ENCODE measurements at regions not wholly inside any gene's neighbourhood (a gene's known extent, or its start where the extent isn't known, plus 50 kb on each side); places are given as distances from the start of the nearest gene placed in this dataset.
"Not testable (repeated sequence)": the region's sequence is repeated elsewhere in the genome, so short reads cannot be mapped to it uniquely, and the experiment has no call there.

DNA sequence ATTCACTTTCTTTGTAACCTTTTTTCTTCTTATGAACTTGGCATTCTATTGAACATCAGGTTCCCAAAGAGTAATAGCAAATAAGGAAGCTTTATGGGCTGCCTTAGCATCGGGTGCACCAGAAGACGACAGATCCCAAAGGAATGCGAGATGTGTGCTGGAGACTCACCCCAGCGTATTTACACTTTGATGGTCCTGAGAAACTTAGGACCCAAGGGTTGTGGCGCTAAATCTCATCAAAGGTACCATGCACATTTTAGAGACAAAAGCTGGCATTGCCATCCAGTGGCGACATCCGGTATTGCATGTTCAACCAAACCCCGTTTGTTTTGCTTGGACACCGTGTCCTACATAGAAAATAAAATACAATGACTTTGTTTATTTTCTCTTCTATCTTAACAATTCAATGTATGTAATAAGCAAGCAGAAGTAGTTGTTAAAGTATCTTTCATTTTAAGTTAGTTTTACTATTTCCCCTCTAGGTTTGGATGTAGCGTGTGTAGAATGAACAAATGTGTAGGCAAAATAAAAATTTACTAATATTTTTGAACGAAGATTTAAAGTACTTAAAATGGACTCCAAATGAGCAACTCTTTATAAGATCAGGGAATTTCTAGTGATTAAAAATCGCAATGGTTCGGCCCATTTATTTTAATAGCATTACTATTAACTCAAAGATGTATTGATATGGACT lies 1154.8 kb downstream of the GATA3 start:
- peak; percentile 20 for DNase-seq (ENCODE audit: low spot score)

DNA sequence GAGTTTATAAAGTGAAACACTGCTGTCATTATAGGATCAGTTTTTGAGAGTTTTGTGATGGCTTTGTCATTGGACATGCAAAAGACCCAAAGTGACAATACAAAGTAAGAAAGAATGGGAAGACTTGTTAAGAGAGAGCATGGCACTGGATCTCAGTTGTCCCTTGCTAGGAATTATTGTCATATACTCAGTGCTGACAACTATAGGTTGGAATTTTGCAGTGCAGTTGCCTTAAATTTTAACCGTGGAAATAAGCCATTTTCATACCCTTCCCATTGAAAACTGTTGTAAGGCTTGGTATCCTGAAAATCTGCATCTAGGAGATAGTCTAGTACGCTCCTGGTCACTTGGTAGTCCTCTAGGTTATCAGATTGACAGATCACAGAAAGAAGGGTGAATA lies 1156.7 kb downstream of the GATA3 start:
- no peak for DNase-seq (ENCODE audit: low spot score)

DNA sequence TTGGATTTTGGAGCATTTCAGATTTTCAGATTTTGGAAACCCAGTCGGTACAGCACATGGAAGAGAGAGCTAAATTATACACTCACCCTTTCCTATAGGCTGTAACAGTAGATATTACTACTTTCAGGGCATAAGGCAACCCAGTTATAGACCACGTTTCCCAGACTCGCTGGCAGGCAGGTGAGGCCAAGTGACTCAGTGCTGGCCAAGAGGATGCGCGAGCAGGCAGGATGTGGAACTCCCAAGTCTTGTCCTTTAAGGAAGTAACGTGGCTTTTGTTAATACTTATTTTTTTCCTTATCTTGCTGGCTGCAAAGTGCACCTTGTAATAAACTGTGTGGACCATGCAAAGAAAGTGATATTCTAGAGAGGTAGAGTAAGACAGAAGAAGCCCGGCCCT lies 1160.1 kb downstream of the GATA3 start:
- DNase-seq (ENCODE audit: low spot score), result no peak

DNA sequence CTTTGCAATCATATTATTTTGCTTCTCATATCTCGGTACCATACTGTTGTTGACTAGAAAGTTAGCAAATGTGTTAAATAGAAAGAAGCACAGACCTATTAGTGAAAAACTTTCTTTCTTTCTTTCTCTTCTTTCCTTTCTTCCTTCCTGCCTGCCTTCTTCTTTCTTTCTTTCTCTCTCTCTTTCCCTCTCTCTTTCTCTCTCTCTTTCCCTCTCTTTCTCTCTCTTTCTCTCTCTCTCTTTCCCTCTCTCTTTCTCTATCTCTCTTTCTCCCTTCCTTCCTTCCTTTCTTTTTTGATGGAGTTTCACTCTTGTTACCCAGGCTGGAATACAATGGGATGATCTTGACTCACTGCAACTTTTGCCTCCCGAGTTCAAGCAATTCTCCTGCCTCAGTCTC lies 1160.6 kb downstream of the GATA3 start:
- DNase-seq (ENCODE audit: low spot score), result no peak

DNA sequence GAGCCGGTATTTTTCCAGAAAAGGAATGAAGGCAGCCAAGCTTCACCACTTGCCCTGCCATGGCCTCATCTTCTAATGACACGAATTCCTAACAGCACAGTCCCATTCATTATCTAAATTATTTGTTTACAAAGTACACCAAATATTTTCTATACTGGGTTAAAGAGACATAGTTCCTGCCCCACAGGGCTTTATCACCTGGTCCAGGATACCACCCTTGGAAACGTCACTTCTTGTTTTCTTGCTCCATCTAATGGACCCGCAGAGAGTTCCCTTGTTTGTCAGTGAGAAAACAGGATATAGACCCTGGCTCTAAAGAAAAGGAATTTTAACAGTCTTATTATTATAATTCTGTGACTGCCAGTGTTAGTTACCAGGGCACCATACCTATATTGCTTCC lies 1165.4 kb downstream of the GATA3 start:
- no peak for DNase-seq (ENCODE audit: low spot score)

DNA sequence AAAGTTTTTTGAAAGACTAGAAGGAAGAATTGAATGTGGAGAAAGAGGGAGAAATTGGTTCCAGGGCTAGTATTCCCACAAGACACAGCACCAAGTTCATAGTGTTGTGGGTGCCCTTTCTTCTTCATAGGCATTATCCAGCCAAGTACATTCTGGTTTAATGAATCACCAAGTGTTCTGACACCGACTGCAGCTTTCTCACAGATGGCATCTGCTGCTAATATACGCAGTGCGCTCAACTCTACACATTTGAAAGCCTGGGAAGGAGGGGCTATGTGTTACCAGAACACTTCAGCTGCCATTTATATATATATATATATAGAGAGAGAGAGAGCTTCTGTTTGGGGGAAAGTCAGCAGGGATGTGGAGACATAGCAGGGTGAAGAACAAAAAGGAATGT lies 1168.4 kb downstream of the GATA3 start:
- no peak for DNase-seq (ENCODE audit: low spot score)

DNA sequence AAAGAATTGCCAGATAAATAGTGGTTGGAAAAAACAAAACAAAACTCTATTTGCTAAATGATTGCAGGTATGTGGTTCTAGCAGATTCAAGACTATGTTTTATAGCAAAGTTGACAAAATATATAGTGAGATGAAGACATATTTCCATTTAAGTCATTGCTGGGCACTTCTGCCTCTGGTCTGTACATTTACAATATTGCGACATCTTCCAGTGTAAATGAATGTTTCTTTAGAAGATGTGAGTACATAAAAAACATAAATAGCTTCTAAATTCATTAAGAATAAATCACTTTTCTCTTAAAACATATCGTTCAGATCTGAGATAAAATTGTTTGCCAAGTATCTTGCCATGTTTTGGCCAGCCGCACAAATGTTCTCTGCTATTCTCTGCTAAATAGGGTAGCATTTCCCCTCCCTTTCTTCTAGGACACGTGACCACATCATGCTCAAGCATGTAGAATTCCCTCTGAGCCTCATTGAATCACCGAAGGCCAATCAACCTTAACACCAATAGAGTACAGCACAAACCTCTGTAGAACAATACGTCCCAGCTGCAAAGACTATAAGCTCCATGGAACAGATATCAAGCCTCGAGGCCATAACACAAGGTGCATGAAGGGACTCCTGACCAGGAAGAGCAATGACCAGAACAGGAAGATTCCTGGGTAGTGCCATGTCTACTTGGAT lies 1173.3 kb downstream of the GATA3 start:
- no peak for DNase-seq (ENCODE audit: low spot score)

DNA sequence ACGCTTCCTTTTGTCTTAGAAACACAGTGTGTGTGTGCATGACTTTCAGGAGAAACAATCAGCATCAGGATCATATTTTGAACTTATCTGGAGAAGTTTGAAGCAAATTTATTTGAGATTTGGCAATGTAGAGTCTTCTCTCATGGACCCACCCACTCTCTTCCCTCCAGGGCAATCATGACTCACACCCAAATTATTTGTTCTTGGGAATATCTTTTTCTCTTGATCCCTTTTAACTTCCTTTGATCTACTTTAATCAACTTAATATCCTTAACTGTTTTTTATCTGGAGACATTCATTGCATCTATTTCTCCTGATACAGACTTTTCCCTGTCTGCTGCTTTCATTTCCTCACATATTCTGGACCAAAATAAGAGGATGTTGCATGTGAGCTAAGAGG lies 1174.3 kb downstream of the GATA3 start:
- DNase-seq (ENCODE audit: low spot score), result no peak

DNA sequence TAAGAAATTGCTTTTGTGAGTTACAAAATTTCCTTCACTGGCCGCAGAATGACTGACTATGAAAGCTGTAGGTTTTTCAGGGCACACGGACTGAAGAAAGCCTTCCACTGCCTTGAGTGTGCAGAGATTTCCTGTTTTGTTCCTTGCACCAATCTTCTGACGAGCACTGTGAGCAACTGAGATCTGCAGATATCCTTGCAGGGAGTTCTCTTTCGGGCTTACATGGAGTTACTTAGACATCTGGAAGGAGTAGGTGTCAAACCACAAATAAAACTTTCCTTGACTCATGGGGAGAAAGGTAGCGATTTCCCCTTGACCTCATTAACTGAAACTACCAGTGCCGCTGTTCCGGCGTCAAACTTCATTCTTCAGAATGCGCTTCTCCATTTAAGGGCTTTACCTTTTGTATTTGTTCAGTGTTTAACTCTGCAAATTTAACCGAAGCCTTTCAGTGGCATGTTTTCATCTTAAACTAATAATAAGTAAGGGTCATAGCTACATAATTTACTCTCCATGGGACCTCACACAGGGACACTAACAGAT lies 1175.3 kb downstream of the GATA3 start:
- no peak for DNase-seq (ENCODE audit: low spot score)

DNA sequence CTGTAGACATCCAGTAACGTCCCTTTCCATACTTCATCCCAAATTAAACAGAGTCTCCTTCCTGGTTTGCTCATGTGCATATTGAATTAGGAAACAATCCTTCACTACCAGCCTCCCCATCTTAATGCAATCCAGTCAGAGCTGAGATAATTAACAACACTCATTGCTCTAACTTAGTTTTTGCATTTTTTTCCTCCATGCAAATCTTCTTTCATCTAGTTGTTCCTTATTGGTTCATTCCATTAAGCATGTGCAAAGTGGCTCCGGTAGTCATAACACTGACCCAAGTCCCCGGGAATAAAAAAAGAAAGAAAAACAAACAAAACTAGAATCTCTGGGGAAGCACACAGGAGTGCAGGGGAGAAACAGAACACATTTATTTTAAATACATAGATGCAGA lies 1176.1 kb downstream of the GATA3 start:
- DNase-seq (ENCODE audit: low spot score), result no peak

DNA sequence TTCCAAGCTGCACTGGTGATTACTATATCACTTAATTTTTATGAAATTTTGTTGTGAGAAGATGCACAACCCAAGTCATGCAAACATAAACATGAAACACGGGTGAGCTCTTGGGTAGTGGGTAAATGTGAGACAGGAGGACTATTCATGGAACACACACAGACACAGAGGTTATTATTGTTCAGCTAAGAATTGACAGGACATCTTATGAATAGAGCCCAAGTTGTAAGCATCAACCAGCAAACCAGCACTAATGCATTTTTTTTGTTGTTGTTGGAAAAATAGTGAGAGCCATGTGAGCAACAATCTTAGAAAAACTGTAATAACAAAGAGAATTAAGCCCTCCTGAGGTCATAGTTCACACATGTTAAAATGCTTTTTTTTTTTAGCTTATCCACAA lies 1179.7 kb downstream of the GATA3 start:
- DNase-seq (ENCODE audit: low spot score), result no peak

DNA sequence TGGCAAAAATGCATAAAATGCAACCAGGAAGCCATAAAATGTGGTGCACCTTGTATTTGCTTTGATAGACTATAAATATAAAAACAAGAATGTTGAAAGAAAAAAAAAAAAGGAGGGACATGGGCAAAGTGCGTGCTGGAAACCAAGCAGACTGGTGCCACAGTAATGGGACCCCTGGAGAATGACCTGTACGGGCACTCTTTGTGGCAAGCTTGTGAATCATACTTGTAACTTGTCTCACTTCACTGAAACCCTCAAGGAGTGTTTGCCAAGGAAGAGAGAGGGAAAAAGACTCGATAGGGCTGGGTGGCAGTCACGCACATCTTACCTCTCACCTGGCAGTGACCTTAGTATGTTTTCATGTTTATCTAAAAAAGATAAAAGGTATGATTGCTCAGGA lies 1183.6 kb downstream of the GATA3 start:
- DNase-seq (ENCODE audit: low spot score), result no peak

DNA sequence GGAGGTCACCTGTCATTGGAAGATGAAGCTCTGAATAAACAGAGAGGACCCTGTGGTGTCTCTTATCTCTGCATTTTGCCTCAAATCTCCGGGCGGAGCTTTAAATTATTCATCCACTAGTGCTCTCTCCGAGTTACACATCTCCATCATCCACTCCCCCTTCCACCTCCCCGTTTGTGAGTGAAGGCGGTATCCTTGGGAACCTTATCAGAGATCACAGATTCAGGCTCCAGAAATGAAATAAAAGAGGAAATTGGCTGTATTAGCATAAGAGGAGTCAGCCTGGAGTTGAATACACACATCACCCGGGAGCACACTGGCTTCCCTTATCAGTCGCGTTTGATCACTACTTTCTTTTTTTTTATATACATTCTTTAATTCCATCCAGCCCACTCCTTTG lies 1184.8 kb downstream of the GATA3 start:
- DNase-seq (ENCODE audit: low spot score), result no peak

DNA sequence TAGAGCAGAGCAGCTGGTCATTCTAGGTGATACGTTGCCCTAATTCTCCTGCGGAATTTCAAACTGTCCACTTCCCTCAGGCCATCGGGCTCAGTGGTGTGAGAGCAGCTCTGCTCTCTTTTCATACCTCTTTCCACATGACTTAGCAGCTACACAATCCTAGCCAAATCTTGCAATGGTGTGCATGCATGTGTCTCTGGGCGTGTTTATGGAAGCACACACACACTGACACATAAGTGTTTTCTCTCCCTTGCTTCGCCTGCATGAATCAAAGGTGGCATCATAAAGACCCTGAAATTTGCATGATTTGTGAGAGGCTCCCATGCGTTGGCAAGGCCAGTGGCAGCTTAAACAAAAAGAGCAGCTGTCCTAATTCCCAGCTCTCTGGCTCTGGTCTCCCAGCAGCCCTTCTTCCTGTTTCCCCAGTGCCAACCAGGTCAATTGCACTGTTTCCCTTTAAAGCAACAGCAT lies 1189.5 kb downstream of the GATA3 start:
- DNase-seq (ENCODE audit: low spot score), result no peak

DNA sequence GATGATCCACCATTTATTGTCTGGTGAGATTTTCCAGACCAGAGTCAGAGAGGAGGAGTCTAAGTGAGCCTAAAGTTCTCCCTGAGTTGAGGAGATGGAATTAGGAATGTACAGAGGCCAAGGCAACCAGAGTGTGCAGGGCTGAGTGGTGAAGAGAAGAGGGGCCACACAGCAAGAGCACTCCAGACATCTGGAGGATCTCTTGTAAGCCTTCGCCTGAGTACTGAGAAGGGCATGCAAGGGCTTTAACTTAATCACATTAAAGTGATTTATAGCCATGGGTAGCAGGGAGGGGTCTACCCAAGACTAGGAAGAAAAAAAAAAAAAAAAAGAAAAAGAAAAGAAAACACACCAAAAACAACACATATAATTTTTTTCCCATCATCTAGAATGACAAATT lies 1190.4 kb downstream of the GATA3 start:
- DNase-seq (ENCODE audit: low spot score), result no peak

DNA sequence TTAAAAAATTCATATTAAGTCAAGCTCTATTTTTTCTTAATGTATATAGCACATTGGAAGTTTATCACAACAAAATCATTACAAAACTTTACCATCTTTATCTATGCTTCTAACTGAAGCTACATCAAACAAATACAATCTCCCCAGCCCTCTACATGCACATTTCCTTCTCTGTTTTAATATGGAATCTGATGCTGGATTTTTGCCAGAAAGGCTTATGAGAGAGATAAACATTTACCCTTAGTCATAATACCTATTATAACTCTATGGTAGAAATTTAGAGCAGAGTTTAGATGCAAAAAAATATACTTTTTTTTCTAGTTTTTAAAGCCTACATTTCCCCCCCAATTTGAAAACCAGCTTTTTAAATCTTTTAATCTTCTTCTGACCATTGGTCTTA lies 1198.6 kb downstream of the GATA3 start:
- no peak for DNase-seq (ENCODE audit: low spot score)

DNA sequence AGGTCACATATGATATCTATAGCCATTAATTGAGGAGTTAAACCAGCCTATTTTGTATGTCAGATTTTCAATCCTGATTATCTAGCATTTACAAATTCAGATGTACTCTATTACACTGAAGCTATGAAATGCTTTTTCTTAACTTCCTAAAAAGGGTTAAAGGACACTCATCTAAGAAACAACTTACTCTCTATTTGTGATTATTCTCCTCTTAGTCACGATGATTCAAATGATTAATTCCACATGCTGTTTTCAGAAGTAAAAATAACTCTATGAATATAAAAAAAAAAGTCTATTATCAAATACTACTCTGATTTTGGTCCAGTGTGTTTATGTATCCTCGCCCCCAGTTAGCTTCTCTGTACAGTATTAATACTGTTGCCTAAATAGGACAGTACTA lies 1199.9 kb downstream of the GATA3 start:
- DNase-seq (ENCODE audit: low spot score), result peak; percentile 35

DNA sequence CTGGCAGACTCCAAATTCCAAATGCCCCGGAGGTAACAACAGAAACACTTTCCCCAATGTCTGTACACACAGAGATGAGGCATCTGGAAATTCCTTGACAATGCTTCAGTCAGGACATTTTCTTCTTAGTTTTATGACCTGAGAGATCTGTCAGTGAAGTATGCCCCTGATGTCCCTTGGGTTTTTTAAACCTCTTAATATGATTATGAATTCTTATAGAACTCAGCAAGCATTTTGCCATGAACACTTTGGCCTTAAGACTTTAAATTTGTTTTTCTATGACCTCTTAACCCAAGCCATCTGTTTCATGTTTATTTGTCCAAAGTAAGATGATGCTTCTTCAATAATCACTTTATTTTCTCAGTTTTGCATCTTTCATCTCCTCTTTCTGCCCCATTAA lies 1206.2 kb downstream of the GATA3 start:
- DNase-seq (ENCODE audit: low spot score), result no peak

DNA sequence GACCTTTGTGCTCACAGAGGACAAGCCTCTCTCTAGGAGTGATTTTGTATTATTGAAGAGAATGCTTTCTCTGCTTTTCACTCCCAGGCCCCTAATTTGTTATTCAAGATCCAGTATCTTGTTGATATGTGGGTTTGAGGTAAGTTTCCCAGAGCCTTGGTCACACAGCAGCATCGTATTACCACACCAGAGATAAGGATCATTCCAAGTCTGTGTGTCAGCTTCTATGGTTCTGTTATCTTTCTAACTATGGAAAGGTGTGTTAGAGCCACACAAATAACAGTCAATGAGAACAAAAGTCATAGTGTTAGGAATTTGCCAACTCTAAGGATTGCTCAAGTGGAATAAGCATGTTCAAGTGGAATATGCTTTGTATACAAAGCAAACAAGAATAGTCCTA lies 1208.3 kb downstream of the GATA3 start:
- no peak for DNase-seq (ENCODE audit: low spot score)

DNA sequence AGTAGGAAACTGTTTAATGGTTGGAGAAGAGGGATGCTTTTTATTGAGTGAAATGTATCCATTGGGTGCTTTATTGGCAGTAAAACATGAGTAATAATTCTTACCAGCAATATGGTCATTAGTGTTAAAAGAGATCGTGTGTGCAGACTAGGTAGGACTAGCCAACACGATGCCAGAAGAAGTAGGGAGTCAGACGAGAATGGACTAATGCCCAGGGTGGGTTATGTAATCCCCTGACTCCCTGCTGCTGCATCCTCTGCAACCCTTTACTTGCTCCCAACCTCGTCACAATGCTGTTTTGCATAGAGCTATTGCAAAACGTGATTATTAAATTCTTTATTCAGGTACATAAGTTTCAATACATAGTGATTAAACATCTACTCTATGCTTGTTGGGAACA lies 1213.7 kb downstream of the GATA3 start:
- no peak for DNase-seq (ENCODE audit: low spot score)

DNA sequence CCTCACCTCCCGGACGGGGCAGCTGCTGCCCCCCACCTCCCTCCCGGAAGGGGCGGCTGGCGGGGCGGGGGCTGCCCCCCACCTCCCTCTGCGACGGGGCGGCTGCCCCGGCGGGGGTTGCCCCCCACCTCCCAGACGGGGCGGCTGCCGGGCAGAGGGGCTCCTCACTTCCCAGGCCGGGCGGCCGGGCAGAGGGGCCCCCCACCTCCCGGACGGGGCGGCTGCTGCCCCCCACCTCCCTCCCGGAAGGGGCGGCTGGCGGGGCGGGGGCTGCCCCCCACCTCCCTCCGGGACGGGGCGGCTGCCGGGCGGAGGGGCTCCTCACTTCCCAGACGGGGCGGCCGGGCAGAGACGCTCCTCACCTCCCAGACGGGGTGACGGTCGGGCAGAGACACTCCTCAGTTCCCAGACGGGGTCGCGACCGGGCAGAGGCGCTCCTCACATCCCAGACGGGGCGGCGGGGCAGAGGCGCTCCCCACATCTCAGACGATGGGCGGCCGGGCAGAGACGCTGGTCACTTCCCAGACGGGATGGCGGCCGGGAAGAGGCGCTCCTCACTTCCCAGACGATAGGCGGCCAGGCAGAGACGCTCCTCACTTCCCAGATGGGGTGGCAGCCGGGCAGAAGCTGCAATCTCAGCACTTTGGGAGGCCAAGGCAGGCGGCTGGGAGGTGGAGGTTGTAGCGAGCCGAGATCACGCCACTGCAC lies 1218.8 kb downstream of the GATA3 start:
- DNase-seq (ENCODE audit: low spot score), result not testable (repeated sequence)

DNA sequence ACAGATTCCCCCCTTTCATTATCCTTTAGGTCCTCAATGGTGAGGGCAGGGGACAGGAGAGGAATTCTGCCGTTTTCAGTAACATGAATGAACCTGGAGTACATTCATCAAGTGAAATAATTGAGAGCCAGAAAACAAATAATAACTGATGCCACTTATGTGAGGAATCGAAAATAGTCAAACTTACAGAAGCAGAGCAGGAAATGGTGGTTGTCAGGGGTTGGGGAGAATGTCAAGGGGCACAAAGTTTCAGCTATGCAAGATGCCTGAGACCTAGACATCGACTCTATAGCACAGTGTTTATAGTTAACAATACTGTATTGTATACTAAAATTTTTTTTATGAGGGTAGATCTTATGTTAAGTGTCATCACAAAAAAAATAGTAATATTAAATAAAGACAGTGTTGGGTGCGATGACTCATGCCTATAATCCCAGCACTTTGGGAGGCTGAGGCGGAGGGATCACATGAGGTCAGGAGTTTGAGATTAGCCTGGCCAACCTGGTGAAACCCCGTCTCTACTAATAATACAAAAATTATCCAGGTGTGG lies 1219.8 kb downstream of the GATA3 start:
- DNase-seq (ENCODE audit: low spot score), result no peak

DNA sequence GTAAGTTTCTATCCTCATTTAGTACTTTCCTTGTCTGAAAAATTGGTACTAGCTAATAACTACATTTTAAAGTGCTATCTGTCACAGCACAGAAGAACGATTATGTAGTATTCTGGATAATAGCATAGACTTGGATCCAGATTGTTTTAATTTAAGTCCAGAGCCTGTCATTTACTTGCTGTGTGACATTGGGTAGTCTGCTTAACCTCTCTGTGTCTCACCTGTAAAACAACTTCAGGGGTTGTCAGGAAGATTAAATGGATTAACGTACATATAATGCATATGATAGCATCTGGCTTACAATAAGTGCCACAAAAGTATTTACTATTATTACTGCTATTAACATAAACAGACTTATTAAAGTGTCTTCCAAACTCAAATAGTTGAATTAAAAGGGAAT lies 1221.4 kb downstream of the GATA3 start:
- no peak for DNase-seq (ENCODE audit: low spot score)
